Calu3 (cell line): ENCODE measurements at regions not wholly inside any gene's neighbourhood (a gene's known extent, or its start where the extent isn't known, plus 50 kb on each side); places are given as distances from the start of the nearest gene placed in this dataset.

Source experiments
- BruUV-seq: library from RNA; stranded (reverse); fragments of 400-500 nt; replicated peaks from 2 replicates; lab custom pipeline; 2021; lab: Mats Ljungman, UMichigan
- CTCF ChIA-PET: fragments of 300-600 bp; sonication (Branson Sonifier 250); formaldehyde crosslinking; loops from one replicate; lab custom pipeline; 2022; ENCODE audit warnings: antibody characterized with exemption; lab: Charles Lee
- DNase-seq: peaks from one replicate; pipeline ENCODE4 v3.0.0; 2022
- H3K27ac Mint-ChIP-seq: one replicate; pipeline ENCODE4 v1.8.0; 2022; ENCODE audit warnings: mixed read lengths; ENCODE audit not compliant: unreplicated experiment
- H3K27me3 Mint-ChIP-seq: one replicate; pipeline ENCODE4 v1.8.0; 2022; ENCODE audit warnings: mixed read lengths; ENCODE audit not compliant: unreplicated experiment
- H3K36me3 Mint-ChIP-seq: one replicate; pipeline ENCODE4 v1.8.0; 2022; ENCODE audit warnings: mild to moderate bottlenecking, moderate library complexity, mixed read lengths; ENCODE audit not compliant: insufficient read depth, unreplicated experiment
- H3K4me1 Mint-ChIP-seq: one replicate; pipeline ENCODE4 v1.8.0; 2022; ENCODE audit warnings: mild to moderate bottlenecking, low read depth, mixed read lengths; ENCODE audit not compliant: unreplicated experiment
- H3K4me3 Mint-ChIP-seq: one replicate; pipeline ENCODE4 v1.8.0; 2022; ENCODE audit warnings: mild to moderate bottlenecking, low read depth, moderate library complexity, mixed read lengths; ENCODE audit not compliant: unreplicated experiment
- H3K9me3 Mint-ChIP-seq: one replicate; pipeline ENCODE4 v1.8.0; 2022; ENCODE audit warnings: low read depth, mixed read lengths; ENCODE audit not compliant: unreplicated experiment
- CTCF ChIP-seq: fragments of 200-600 bp; IDR thresholded peaks from one replicate; pipeline ENCODE4 v1.8.0; 2022; ENCODE audit warnings: antibody characterized with exemption; ENCODE audit not compliant: unreplicated experiment
- intact Hi-C: fragments of 100-400 bp; cut with micrococcal nuclease; formaldehyde crosslinking; loops from one replicate; pipeline ENCODE4 v1.10.0; 2022; ENCODE audit not compliant: unreplicated experiment

GRCh38 chr2:198659096-198659870 lies 798.5 kb downstream of the SATB2 start:
- CTCF ChIA-PET = interaction anchor here (1.2 kb wide), 1 partner anchor 360 kb away, joined by 3 read pairs; no protein-coding TSS in a partner anchor

GRCh38 chr2:198657512-198658121 lies 800.1 kb downstream of the SATB2 start:
- DNase-seq = peak; percentile 50

More at GRCh38 chr2:198659096-198659870, 798.5 kb downstream of the SATB2 start:
- Mint-ChIP-seq H3K4me1 (no peaks in the 10 kb centered on the region), H3K9me3 (no peaks in the 10 kb centered on the region), H3K27ac (no peak overlapping the region), H3K36me3 (no peaks in the 10 kb centered on the region), H3K27me3 (no peaks in the 10 kb centered on the region), H3K4me3 (no peak overlapping the region)
- no peak for TF ChIP-seq CTCF
- intact Hi-C loops = loop anchor here (5.0 to 10.0 kb wide), 2 partner anchors 287 to 596 kb away; no protein-coding TSS in a partner anchor
- DNase-seq = no peak
- no TSS peak for BruUV-seq

GRCh38 chr2:198656869-198657268 lies 800.9 kb downstream of the SATB2 start:
- DNase-seq = no peak
- TF ChIP-seq CTCF = no peak
- BruUV-seq = no TSS peak
- no peaks in the 10 kb centered on the region for H3K27me3 Mint-ChIP-seq
- H3K27ac Mint-ChIP-seq = no peak overlapping the region
- CTCF ChIA-PET = interaction anchor here (1.0 to 1.2 kb wide), 4 partner anchors 13 to 832 kb away, joined by 3 to 12 read pairs (median 3); no protein-coding TSS in a partner anchor
- no peaks in the 10 kb centered on the region for H3K4me1 Mint-ChIP-seq
- no peak overlapping the region for H3K4me3 Mint-ChIP-seq
- no peaks in the 10 kb centered on the region for H3K36me3 Mint-ChIP-seq
- intact Hi-C loops = loop anchor here (1.0 to 10.0 kb wide), 4 partner anchors 285 to 828 kb away; no protein-coding TSS in a partner anchor
- no peaks in the 10 kb centered on the region for H3K9me3 Mint-ChIP-seq

More at GRCh38 chr2:198657512-198658121, 800.1 kb downstream of the SATB2 start:
- Mint-ChIP-seq H3K4me3 (no peak overlapping the region), H3K4me1 (no peaks in the 10 kb centered on the region), H3K36me3 (no peaks in the 10 kb centered on the region), H3K27me3 (no peaks in the 10 kb centered on the region), H3K27ac (no peak overlapping the region), H3K9me3 (no peaks in the 10 kb centered on the region)
- CTCF ChIA-PET = interaction anchor here (1.0 to 1.2 kb wide), 5 partner anchors 14 to 831 kb away, joined by 3 to 12 read pairs (median 3); no protein-coding TSS in a partner anchor
- intact Hi-C loops = loop anchor here (1.0 to 10.0 kb wide), 3 partner anchors 285 to 828 kb away; no protein-coding TSS in a partner anchor
- no TSS peak for BruUV-seq
- peak; percentile 60 for TF ChIP-seq CTCF

- Mint-ChIP-seq H3K4me3 (no peak overlapping the region), H3K27me3 (no peaks in the 10 kb centered on the region), H3K9me3 (no peaks in the 10 kb centered on the region), H3K4me1 (no peaks in the 10 kb centered on the region), H3K27ac (no peak overlapping the region), H3K36me3 (no peaks in the 10 kb centered on the region)
- DNase-seq = no peak
- CTCF ChIA-PET = no interaction called here
- TF ChIP-seq CTCF = no peak
- intact Hi-C loops = loop anchor here (5.0 to 10.0 kb wide), 3 partner anchors 282 to 600 kb away; no protein-coding TSS in a partner anchor
- BruUV-seq = no TSS peak
Measured at GRCh38 chr2:198654646-198655045, 803.1 kb downstream of the SATB2 start.
